Posterior cingulate gyrus (tissue), 11 donors: ENCODE measurements at regions not wholly inside any gene's neighbourhood (a gene's known extent, or its start where the extent isn't known, plus 50 kb on each side); places are given as distances from the start of the nearest gene placed in this dataset.
"Not testable (repeated sequence)": the region's sequence is repeated elsewhere in the genome, so short reads cannot be mapped to it uniquely, and the experiment has no call there.

Source experiments
- DNase-seq, 10 donors: peaks; one replicate each; pipeline versions ENCODE4 v3.0.0 to v3.0.0-alpha.2; 2020 to 2021; ENCODE audit warnings: mixed read lengths in 3 of 10
- intact Hi-C: fragments of 100-400 bp; cut with DNase I; formaldehyde crosslinking; loops from one replicate; pipeline ENCODE4 v1.15.1; 2023

- no peak for DNase-seq
- intact Hi-C loops: no loop called here
Measured at GRCh38 chr5:39648085-39648847, 223.5 kb upstream of the DAB2 start.

DNA sequence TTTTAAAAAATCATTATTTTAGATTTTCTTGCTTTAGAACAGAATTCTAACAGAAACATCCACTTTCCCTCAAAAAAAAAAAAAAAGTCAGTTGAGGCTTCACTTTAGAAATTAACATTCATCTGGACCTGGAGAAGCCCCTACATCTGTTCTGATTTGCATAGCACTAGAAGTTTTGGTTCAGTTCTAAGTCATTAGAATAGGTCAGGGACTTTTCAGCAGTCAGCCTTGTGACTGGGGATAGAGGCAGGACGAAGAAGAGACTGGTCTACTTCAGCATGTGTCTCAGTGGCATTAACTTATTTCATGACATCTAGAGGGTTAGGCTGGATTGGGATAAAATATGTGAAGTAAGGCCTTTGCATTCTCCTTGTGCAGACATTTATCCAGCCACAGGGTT, 215.8 kb upstream of the DAB2 start:
- intact Hi-C loops: no loop called here

DNA sequence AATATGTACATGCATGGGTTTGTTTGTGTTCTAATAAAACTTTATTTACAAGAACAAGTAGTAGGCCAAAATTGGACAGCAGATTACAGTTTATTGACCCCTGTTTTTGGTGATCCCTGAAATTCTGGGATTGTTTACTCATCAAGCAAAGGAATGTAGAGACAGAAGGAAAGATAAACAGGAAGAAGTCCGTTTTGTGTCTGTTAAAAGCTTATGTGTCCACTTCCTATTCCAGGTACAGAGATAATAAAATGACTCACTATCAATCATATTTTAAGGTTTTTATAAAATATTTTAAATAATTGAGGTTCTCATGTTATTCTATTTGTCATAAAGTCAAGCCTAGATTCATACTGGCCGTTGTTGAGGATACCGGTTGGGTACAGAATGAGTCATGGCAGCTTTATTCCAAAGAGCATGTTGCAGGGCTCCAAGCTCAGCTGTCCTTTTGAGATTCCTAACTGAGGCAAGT, 214.9 kb upstream of the DAB2 start:
- DNase-seq: no peak
- intact Hi-C loops: loop anchor here (1.0 kb wide), 1 partner anchor 21 kb away; no protein-coding TSS in a partner anchor

More for the DNA sequence above, 215.8 kb upstream of the DAB2 start:
- no peak for DNase-seq

- intact Hi-C loops: loop anchor here (1.0 kb wide), 1 partner anchor 21 kb away; no protein-coding TSS in a partner anchor
- no peak for DNase-seq
Measured at GRCh38 chr5:39638813-39639212, 214.0 kb upstream of the DAB2 start.

DNA sequence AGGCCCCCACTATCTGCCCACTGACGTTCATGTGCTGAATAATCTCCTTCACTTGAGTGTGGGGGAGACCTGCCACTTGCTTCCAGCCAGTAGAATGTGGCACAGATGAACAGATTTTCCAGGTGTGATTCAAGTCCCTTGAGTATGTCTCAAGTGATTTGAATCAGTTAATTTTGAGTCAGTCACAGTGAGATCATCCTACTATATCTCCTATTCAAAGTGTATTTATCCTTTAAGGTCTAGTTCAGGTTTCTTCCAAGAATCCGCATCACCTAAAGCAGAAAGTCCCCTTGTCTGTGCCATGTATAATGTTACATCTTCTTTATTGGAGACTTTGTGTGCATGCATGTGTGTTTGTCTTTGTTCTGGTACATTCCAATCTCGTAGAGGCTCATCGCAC, 208.3 kb upstream of the DAB2 start:
- no peak for DNase-seq
- intact Hi-C loops: no loop called here

GRCh38 chr5:39631958-39632357, 207.2 kb upstream of the DAB2 start:
- intact Hi-C loops: no loop called here
- no peak for DNase-seq

DNA sequence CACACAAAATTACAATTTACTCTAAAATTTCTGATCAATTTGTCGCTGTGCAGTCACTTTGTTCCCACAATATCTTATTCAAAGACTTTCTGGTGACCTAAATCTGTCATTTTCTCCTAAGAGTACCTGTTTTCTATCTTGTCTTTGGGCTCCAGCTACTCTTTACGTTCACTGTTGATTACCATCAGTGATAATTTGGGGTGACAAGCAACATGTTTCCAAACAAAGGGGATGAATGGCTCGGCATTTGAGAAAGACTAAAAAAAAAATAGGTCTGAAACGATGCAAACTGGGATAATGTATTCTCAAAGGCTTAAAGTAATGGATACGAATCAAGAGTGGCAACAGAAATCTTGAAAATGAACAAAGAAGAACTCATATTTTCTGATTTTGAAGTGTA, 205.2 kb upstream of the DAB2 start:
- intact Hi-C loops: no loop called here
- DNase-seq: no peak

- DNase-seq: no peak
- intact Hi-C loops: no loop called here
Measured at GRCh38 chr5:39628348-39628747, 203.6 kb upstream of the DAB2 start.

GRCh38 chr5:39624890-39625289, 200.1 kb upstream of the DAB2 start:
- intact Hi-C loops: no loop called here

GRCh38 chr5:39624268-39624886, 199.6 kb upstream of the DAB2 start:
- intact Hi-C loops: no loop called here
- no peak for DNase-seq

More at GRCh38 chr5:39624890-39625289, 200.1 kb upstream of the DAB2 start:
- no peak for DNase-seq

- no peak for DNase-seq
- intact Hi-C loops: no loop called here
Measured at GRCh38 chr5:39623291-39623865, 198.6 kb upstream of the DAB2 start.

DNA sequence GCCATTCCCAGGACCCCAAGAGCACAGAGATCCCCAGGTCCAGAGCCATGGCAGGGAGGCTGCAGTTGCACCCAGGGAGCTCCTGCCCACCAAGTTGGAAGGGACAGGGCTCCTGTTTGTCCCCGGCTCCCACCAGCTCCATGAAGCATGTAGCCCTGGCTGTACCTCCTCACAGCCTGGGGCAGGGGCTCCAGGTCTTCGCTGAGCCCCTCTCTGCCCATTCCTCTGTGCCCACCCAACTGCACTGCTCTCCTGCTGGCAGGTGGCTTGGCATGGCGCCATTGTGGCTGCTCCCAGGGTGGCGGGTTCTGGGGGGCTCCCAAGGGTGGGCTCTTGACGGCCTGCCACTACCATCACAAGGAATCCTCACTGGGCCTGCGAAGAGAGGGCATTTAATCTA, 197.5 kb upstream of the DAB2 start:
- intact Hi-C loops: no loop called here
- peak in 1 of 10 donors; percentile 68 for DNase-seq

DNA sequence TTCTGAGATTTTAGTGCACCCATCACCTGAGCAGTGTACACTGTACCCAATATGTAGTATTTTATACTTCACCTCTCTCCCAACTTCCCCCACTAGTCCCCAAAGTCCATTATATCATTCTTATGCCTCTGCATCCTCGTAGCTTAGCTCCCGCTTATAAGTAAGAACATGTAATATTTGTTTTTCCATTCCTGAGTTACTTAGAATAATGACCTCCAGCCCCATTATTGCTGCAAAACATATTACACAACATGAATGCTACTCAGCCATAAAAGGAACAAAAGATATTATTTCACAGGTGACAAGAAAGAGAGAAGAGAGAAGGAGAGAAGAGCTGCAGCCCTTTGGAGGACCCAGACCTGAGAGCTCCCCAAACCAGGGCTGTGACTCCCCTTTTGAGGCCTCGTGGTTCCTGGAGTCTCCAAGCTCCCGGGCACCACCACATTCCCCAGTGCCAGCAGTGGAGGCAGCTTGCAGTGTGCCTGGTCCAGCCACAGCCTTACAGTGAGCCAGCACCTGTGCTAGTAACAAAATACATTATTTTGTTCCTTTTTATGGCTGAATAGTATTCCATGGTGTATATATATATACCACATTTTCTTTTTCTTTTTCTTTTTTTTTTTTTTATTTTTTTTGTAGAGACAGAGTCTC, 194.5 kb upstream of the DAB2 start:
- intact Hi-C loops: no loop called here
- no peak for DNase-seq

DNA sequence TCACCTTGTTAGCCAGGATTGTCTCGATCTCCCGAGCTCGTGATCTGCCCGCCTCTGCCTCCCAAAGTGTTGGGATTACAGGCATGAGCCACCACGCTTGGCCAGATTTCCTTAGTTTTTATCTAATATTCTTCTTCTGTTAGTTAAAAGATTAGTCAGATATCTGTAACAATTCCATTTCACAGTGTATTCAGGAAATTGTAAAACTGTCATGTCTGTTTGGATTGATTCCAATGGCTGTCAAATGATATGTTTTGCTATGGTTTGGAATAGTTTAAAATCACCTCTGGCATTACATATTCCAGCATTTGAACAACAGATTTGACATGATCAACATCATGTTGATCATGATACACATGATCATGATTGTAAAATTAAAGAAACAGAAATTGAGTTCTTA, 193.6 kb upstream of the DAB2 start:
- DNase-seq: no peak
- intact Hi-C loops: no loop called here

GRCh38 chr5:39616131-39616530, 191.4 kb upstream of the DAB2 start:
- intact Hi-C loops: no loop called here
- no peak for DNase-seq

- intact Hi-C loops, DNase-seq: not testable (repeated sequence)
Measured at GRCh38 chr5:39611076-39611475, 186.3 kb upstream of the DAB2 start.

DNA sequence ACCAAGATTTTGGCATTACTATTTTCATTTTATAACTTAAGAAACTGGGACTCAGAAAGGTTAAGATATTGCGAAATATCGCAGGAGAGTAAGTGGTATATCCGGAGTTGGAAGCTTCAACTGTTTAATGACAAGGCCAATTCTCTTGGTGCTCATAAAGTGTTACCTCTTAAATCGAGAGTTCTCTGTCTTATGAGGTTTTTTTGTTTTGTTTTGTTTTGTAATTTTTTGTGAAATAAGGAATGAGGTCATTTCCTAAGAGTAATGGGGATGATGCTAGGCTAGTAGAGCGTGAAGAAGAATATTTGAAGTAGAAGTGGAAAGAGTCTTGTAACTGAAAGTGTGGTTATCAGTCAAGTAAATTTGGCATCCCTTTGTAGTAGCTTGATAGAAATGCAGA, 183.2 kb upstream of the DAB2 start:
- intact Hi-C loops: no loop called here
- no peak for DNase-seq

DNA sequence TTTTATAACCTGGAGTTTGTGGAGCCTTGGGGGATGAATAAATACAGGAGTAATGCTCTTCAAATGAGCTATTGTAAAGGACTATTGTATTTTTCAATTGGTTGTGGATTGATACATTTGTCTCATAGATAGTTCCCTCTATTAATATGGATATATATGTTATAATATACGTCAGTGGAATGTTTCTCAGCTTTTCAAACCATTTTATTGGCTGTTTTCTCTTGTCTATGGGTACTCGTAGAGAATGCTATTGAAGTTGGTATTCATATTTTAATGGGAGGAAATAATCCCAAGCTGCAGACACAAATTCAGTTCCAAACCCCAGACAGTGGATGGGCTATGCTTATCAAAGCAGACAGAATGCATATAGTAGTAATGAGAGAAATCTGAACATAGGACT, 181.8 kb upstream of the DAB2 start:
- DNase-seq: no peak
- intact Hi-C loops: no loop called here

GRCh38 chr5:39605588-39606575, 181.1 kb upstream of the DAB2 start:
- intact Hi-C loops: no loop called here
- no peak for DNase-seq

DNA sequence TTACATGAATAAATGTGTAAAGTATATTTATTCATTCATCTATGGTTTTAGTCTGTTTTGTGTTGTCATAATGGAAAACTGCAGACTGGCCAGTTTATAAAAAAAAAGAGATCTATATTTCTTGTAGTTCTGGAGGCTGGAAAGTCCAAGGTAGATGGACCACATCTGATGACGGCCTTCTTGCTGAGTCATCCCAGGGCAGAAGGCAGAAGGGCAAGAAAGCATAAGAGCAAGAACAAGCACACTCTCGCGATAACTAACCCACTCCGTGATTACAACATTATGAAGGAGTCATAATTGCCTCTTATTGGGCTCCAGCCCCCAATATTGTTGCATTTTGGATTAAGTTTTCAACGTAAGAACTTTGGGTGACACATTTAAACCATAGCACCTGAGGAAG, 180.4 kb upstream of the DAB2 start:
- no peak for DNase-seq
- intact Hi-C loops: no loop called here
